Keratinocyte (primary cell): ENCODE measurements at regions not wholly inside any gene's neighbourhood (a gene's known extent, or its start where the extent isn't known, plus 50 kb on each side); places are given as distances from the start of the nearest gene placed in this dataset.

Experiments
- DNase-seq: peaks from one replicate; pipeline ENCODE4 v3.0.0-alpha.2; 2011; ENCODE audit warnings: low read depth, missing footprints, low spot score
- FAIRE-seq: peaks from 2 replicates; lab custom pipeline; 2011; peaks lifted over from hg19 to GRCh38; lab: Jason Lieb, UNC
- H2AFZ ChIP-seq: 2 replicates; pipeline ENCODE4 v1.6.0; 2012; ENCODE audit warnings: low read length, control low read depth, inconsistent platforms; ENCODE audit not compliant: control insufficient read depth
- H3K27ac ChIP-seq: 2 replicates; pipeline ENCODE4 v1.5.1; 2011; ENCODE audit warnings: low read length; ENCODE audit not compliant: control insufficient read depth, insufficient read depth
- H3K27me3 ChIP-seq: 3 replicates; pipeline ENCODE4 v1.6.0; 2011; ENCODE audit warnings: low read length; ENCODE audit not compliant: control insufficient read depth, insufficient read depth; ENCODE audit errors: extremely low read depth
- H3K36me3 ChIP-seq, 2 experiments: 2 replicates in 1 of 2; 3 replicates in 1 of 2; pipeline ENCODE4 v1.5.1; 2011; ENCODE audit warnings: low read length in 2 of 2, mild to moderate bottlenecking in 1 of 2; ENCODE audit not compliant: control insufficient read depth in 2 of 2, insufficient read depth in 2 of 2; ENCODE audit errors: extremely low read depth in 1 of 2
- H3K4me1 ChIP-seq: 3 replicates; pipeline ENCODE4 v1.5.1; 2011; ENCODE audit warnings: low read length; ENCODE audit not compliant: control insufficient read depth, insufficient read depth; ENCODE audit errors: extremely low read depth
- H3K4me2 ChIP-seq: 3 replicates; pipeline ENCODE4 v1.6.0; 2011; ENCODE audit warnings: low read depth, low read length; ENCODE audit not compliant: control insufficient read depth, insufficient read depth; ENCODE audit errors: extremely low read depth
- H3K4me3 ChIP-seq, 3 experiments: fragments of 200-600 bp in 1 of 3; sonication (generic) in 1 of 3; 2 replicates in 2 of 3; 3 replicates in 1 of 3; pipeline ENCODE4 v1.5.1; 2011 to 2016; ENCODE audit warnings: low read length in 3 of 3, mild to moderate bottlenecking in 3 of 3, control low read depth in 2 of 3, inconsistent platforms in 1 of 3, low read depth in 1 of 3, mixed read lengths in 1 of 3, mixed run types in 1 of 3, moderate library complexity in 1 of 3; ENCODE audit not compliant: control insufficient read depth in 2 of 3, insufficient read depth in 2 of 3; ENCODE audit errors: extremely low read depth in 1 of 3
- H3K79me2 ChIP-seq: 2 replicates; pipeline ENCODE4 v1.6.0; 2012; ENCODE audit warnings: low read length; ENCODE audit not compliant: control insufficient read depth, insufficient read depth
- H3K9ac ChIP-seq: 3 replicates; pipeline ENCODE4 v1.6.0; 2011; ENCODE audit warnings: low read length; ENCODE audit not compliant: control insufficient read depth, insufficient read depth; ENCODE audit errors: extremely low read depth
- H3K9me1 ChIP-seq: 3 replicates; pipeline ENCODE4 v1.6.0; 2011; ENCODE audit warnings: low read length; ENCODE audit not compliant: control insufficient read depth, insufficient read depth; ENCODE audit errors: extremely low read depth
- H3K9me3 ChIP-seq: 2 replicates; pipeline ENCODE4 v1.5.1; 2012; ENCODE audit warnings: low read depth, low read length; ENCODE audit not compliant: control insufficient read depth
- H4K20me1 ChIP-seq: 3 replicates; pipeline ENCODE4 v1.6.0; 2011; ENCODE audit warnings: low read length; ENCODE audit not compliant: control insufficient read depth, insufficient read depth; ENCODE audit errors: extremely low read depth
- EZH2 ChIP-seq: IDR thresholded peaks from one replicate; pipeline ENCODE4 v1.6.1; 2012; ENCODE audit warnings: inconsistent platforms, mild to moderate bottlenecking, low read length, moderate library complexity
- dilution Hi-C: fragments of 300-500 bp; cut with MboI; formaldehyde crosslinking; loops from one replicate; pipeline ENCODE4 v1.7.0; 2020; ENCODE audit warnings: low sequenced_read_pairs; ENCODE audit not compliant: extremely low pct_ligation_motif_present
- TF ChIP-seq, protein P1 (sequence below), 3 experiments: IDR thresholded peaks in 1 of 3; conservative IDR thresholded peaks in 1 of 3; optimal IDR thresholded peaks in 1 of 3; 2 replicates in 2 of 3; 3 replicates in 1 of 3; pipeline versions ENCODE3 to v1.5.1; 2011; ENCODE audit warnings: low read length in 3 of 3, mild to moderate bottlenecking in 3 of 3, moderate library complexity in 2 of 3, control low read depth in 1 of 3, inconsistent platforms in 1 of 3; ENCODE audit not compliant: insufficient read depth in 2 of 3; ENCODE audit errors: extremely low read depth in 1 of 3

DNA sequence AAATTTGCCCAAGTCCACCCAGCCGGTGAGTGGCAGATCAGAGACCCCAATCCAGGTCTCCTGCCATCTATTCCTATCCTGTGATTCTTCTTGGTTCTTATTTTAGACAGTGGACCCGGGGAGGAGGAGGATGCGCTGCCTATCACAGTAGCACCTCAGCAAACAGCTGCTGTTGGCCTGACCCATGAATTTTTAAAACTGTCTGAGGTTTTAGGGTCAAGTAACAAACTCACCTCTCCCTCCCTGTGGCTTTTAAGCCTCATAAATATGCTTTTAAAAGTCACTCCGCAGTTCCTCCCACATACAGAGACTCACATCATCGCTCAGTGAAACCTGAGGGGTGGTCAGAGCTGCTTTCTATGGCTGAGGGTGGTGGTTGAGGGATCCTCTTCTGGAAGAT is 128.6 kb downstream of the NAV1 start:
- Histone ChIP-seq H3K9me1 (no peaks in the 10 kb centered on the region), H3K9me3 (no peaks in the 10 kb centered on the region), H3K9ac (no peak overlapping the region), H3K4me2 (no peak overlapping the region), H4K20me1 (no peaks in the 10 kb centered on the region), H3K27ac (no peak overlapping the region), H3K4me1 (no peaks in the 10 kb centered on the region), H3K4me3 (no peak overlapping the region), H3K79me2 (no peaks in the 10 kb centered on the region), H2AFZ (no peak overlapping the region), H3K36me3 (no peaks in the 10 kb centered on the region), H3K27me3 (peaks cover 10% of the 10 kb centered on the region)
- TF ChIP-seq, protein P1, sequence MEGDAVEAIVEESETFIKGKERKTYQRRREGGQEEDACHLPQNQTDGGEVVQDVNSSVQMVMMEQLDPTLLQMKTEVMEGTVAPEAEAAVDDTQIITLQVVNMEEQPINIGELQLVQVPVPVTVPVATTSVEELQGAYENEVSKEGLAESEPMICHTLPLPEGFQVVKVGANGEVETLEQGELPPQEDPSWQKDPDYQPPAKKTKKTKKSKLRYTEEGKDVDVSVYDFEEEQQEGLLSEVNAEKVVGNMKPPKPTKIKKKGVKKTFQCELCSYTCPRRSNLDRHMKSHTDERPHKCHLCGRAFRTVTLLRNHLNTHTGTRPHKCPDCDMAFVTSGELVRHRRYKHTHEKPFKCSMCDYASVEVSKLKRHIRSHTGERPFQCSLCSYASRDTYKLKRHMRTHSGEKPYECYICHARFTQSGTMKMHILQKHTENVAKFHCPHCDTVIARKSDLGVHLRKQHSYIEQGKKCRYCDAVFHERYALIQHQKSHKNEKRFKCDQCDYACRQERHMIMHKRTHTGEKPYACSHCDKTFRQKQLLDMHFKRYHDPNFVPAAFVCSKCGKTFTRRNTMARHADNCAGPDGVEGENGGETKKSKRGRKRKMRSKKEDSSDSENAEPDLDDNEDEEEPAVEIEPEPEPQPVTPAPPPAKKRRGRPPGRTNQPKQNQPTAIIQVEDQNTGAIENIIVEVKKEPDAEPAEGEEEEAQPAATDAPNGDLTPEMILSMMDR (optimal IDR thresholded peaks at IDR 0.05 in 1 of 3, IDR thresholded peaks at IDR 0.05 in 1 of 3, conservative IDR thresholded peaks at IDR 0.05 in 1 of 3; ENCODE audit: extremely low read depth in 1 of 3, insufficient read depth in 2 of 3, low read length in 3 of 3) = no peak
- no peak for TF ChIP-seq EZH2
- DNase-seq (no peak), FAIRE-seq (no peak)
- dilution Hi-C loops = no loop called here

- no peak for TF ChIP-seq EZH2
- TF ChIP-seq, protein P1 (optimal IDR thresholded peaks at IDR 0.05 in 1 of 3, IDR thresholded peaks at IDR 0.05 in 1 of 3, conservative IDR thresholded peaks at IDR 0.05 in 1 of 3; ENCODE audit: extremely low read depth in 1 of 3, insufficient read depth in 2 of 3, low read length in 3 of 3) = no peak
- H3K9me1 ChIP-seq = no peaks in the 10 kb centered on the region
- H3K79me2 ChIP-seq = no peaks in the 10 kb centered on the region
- H3K27ac ChIP-seq = no peak overlapping the region
- H3K27me3 ChIP-seq = peaks cover 10% of the 10 kb centered on the region
- DNase-seq = no peak
- dilution Hi-C loops = no loop called here
- no peaks in the 10 kb centered on the region for H3K36me3 ChIP-seq
- H3K4me1 ChIP-seq = no peaks in the 10 kb centered on the region
- no peak for FAIRE-seq
- no peak overlapping the region for H2AFZ ChIP-seq
- no peak overlapping the region for H3K4me3 ChIP-seq
- no peaks in the 10 kb centered on the region for H3K9me3 ChIP-seq
- H4K20me1 ChIP-seq = no peaks in the 10 kb centered on the region
- H3K4me2 ChIP-seq = no peak overlapping the region
- H3K9ac ChIP-seq = no peak overlapping the region
Measured at GRCh38 chr1:201670517-201670916, 131.6 kb downstream of the NAV1 start.
